Right lobe of liver (tissue), 6 donors: ENCODE measurements at regions not wholly inside any gene's neighbourhood (a gene's known extent, or its start where the extent isn't known, plus 50 kb on each side); places are given as distances from the start of the nearest gene placed in this dataset.

Source experiments
- ATAC-seq, 4 donors: fragments of 200-7000 bp; cut with Tn5 transposase; one replicate each; pipeline ENCODE4 v1.9.1; 2020; ENCODE audit warnings: mild to moderate bottlenecking in 4 of 4, moderate library complexity in 4 of 4
- DNase-seq, 3 donors: peaks; one replicate each; pipeline ENCODE4 v3.0.0-alpha.2; 2020
- H3K27ac ChIP-seq, 3 donors: fragments of 200-600 bp; one replicate each; pipeline ENCODE4 v1.8.0; 2022
- H3K27me3 ChIP-seq, 2 donors: fragments of 200-600 bp; one replicate each; pipeline ENCODE4 v1.8.0; 2022
- H3K36me3 ChIP-seq, 4 donors: fragments of 200-600 bp; sonication (generic) in 1 of 4; one replicate each; pipeline versions ENCODE4 v1.5.1 to v1.8.0; 2017 to 2022; ENCODE audit warnings: control low read depth in 1 of 4
- H3K4me1 ChIP-seq, 4 donors: fragments of 200-600 bp; sonication (generic) in 1 of 4; one replicate each; pipeline versions ENCODE4 v1.5.1 to v1.8.0; 2017 to 2022; ENCODE audit warnings: control low read depth in 1 of 4
- H3K4me3 ChIP-seq, 3 donors: fragments of 200-600 bp; one replicate each; pipeline ENCODE4 v1.8.0; 2022
- H3K9me3 ChIP-seq, 4 donors: fragments of 200-600 bp; sonication (generic) in 1 of 4; one replicate each; pipeline versions ENCODE4 v1.5.1 to v1.8.0; 2017 to 2022; ENCODE audit warnings: control low read depth in 1 of 4
- CTCF ChIP-seq, 4 donors: fragments of 200-600 bp in 3 of 4; fragments of 450-650 bp in 1 of 4; IDR thresholded peaks; one replicate each; pipeline versions ENCODE4 v1.5.1 to v1.8.0; 2016 to 2022; ENCODE audit warnings: antibody characterized with exemption in 4 of 4, mild to moderate bottlenecking in 2 of 4
- POLR2A ChIP-seq: fragments of 450-650 bp; IDR thresholded peaks from one replicate; pipeline ENCODE4 v1.6.1; 2017; ENCODE audit warnings: antibody characterized with exemption, mild to moderate bottlenecking
- WGBS: methylation state at CpG from one replicate; pipeline ENCODE4 v1.1.6; 2018; ENCODE audit warnings: low coverage, low lambda C conversion rate; ENCODE audit not compliant: insufficient coverage; ENCODE audit errors: missing lambda C conversion rate; 5-methylcytosine and 5-hydroxymethylcytosine counted together
- intact Hi-C, 2 donors: fragments of 100-400 bp; cut with DNase I; formaldehyde crosslinking; loops; one replicate each; pipeline versions ENCODE4 v1.11.2 to v1.14.1; 2022
- donor health status: DM: no; HTN: yes; CAD: no.
- donor health status: DM: no; HTN: no; CAD: no.
- donor health status: DM: no; HTN: no; CAD: no.
- donor health status: DM: no; HTN: yes; CAD: no.
- donor health status: DM: no; HTN: yes; CAD: no.

GRCh38 chr13:58266271-58266670, 634.7 kb downstream of the PCDH17 start:
- TF ChIP-seq POLR2A (no peak), CTCF (IDR thresholded peaks at IDR 0.05) (no peak)

DNA sequence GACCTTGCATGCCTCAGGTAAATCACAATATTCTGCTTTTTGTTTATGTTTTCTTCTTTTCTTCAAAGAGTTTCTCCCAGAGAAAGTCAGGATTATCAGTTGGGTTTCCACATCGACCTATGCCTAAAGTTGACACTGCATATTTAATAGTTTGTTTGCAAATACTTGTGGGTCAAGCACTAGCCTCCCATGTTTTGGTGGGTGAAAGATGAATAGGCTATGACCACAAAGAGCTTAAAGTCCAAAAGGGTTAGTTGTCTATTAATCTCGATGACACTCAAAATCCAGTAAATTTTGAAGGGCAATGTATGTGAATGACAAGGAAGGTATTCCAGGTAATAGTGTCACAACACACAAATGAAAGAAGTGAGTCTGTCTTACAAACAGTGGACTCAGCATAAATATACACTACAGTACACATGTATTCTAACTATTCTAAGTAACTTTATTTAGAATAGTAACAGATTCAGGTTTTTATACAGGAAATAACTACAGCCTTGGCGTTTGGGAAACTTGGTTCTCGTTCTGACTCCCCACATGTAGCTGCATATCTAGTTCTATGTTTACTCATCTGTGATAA, 667.1 kb downstream of the PCDH17 start:
- no peak overlapping the region for H3K4me3 ChIP-seq
- peaks cover 0 to 10% (median 3%) of the 10 kb centered on the region in 4 donors for H3K4me1 ChIP-seq
- ATAC-seq = peak in 2 of 4 donors; percentile 62 to 77
- TF ChIP-seq POLR2A (no peak), CTCF (IDR thresholded peaks at IDR 0.05) (no peak)
- 25% methylated on average over 4 of the region's 4 CpGs for WGBS
- H3K27me3 ChIP-seq = no peaks in the 10 kb centered on the region
- H3K9me3 ChIP-seq = no peaks in the 10 kb centered on the region
- intact Hi-C loops = no loop called here
- no peaks in the 10 kb centered on the region for H3K36me3 ChIP-seq
- no peak for DNase-seq
- no peak overlapping the region for H3K27ac ChIP-seq

More at GRCh38 chr13:58266271-58266670, 634.7 kb downstream of the PCDH17 start:
- Histone ChIP-seq H3K9me3 (no peaks in the 10 kb centered on the region), H3K27me3 (no peaks in the 10 kb centered on the region), H3K4me1 (no peaks in the 10 kb centered on the region), H3K36me3 (no peaks in the 10 kb centered on the region), H3K27ac (no peak overlapping the region), H3K4me3 (no peak overlapping the region)
- WGBS = 50% methylated on average over 1 of the region's 1 CpG
- ATAC-seq (no peak), DNase-seq (no peak)
- intact Hi-C loops = no loop called here

DNA sequence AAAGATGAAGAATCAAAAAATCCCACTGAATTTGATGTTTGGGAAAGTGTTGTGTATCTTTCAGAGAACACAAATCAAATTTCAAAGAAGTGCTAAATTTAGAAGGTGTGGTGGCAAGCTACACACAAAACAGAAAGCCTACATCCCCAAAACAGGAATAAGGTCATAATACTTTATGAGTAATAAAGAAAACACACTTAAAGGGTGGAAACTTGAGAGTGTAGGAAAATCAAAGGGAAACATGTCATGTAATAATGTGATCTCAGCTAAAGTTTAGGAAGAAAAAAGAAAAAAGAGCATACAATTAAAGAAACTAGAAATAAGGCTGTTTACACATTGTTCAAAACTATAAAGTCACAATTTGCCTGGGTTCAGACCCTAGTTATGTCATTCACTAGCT, 668.7 kb downstream of the PCDH17 start:
- no peak for ATAC-seq
- intact Hi-C loops = no loop called here
- no peak for DNase-seq
- TF ChIP-seq CTCF (IDR thresholded peaks at IDR 0.05) = no peak
- TF ChIP-seq POLR2A = no peak
- Histone ChIP-seq H3K27ac (no peak overlapping the region), H3K9me3 (no peaks in the 10 kb centered on the region), H3K4me3 (no peak overlapping the region), H3K4me1 (peaks cover 0 to 10% (median 3%) of the 10 kb centered on the region in 4 donors), H3K27me3 (no peaks in the 10 kb centered on the region), H3K36me3 (no peaks in the 10 kb centered on the region)

DNA sequence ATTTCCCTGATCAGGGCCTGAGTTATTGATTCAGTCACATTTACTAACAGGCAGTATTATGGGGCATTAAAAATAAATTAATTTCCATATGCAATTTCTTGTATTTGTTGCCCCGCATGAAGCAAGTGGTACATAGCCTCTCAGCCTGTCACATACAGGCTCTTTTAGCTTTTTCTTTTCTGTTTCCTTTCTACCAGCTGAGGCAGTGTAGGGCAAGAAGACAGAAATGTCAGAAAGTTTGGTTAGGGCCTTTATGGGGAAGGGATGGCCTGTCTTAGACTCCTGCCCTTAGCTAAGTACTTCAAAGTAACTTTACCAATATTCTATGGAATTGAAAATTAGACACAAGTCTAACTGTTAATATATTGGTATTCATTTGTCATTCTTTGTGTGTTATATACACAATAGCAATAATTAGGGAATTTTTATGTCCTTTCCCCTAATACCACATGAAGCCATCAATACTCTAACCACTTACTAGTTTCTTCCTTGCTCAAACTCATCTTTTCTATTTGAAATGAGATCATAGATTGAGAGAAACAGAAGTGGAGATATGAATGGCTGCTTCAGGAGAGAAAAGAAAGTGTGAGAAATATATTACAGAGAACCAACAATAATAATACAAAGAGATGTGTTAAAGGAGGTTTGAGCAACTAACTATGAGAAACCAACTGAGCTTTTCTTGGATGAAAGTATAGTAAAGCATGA, 669.6 kb downstream of the PCDH17 start:
- Histone ChIP-seq H3K27ac (no peak overlapping the region), H3K4me1 (peaks cover 0 to 10% (median 3%) of the 10 kb centered on the region in 4 donors), H3K27me3 (no peaks in the 10 kb centered on the region), H3K4me3 (no peak overlapping the region), H3K9me3 (no peaks in the 10 kb centered on the region), H3K36me3 (no peaks in the 10 kb centered on the region)
- ATAC-seq (no peak), DNase-seq (no peak)
- intact Hi-C loops = no loop called here
- no CpG with 5 or more reads among the region's 1 CpG for WGBS
- TF ChIP-seq POLR2A = no peak
- TF ChIP-seq CTCF (IDR thresholded peaks at IDR 0.05) = no peak
